ENCODE measurements at regions not wholly inside any gene's neighbourhood (a gene's known extent, or its start where the extent isn't known, plus 50 kb on each side); places are given as distances from the start of the nearest gene placed in this dataset.

DNA sequence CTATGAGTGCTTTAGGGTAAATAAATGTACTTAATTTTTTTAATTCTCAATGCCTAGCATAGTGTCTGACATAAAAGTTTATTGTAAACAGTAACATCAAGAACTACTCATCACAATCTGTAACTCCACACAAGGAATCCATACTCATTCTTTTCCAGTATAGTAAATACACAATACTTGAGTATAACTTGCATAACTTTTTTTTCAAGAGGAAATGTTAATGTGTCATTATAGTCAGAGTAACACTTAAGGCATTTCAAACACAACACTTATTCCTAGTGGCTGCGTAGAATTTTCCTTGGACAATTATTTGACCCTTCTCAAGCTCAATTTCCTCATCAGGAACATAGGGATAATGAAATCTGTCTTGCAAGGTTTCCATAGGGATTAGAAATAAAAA, 584.3 kb downstream of the CAAP1 start:
- Histone ChIP-seq H3K23ac (ENCODE audit: insufficient read length) (no peak overlapping the region), H3K9ac (replicated peaks in 1 of 4; ENCODE audit: extremely low read depth in 1 of 4, low read depth in 3 of 4, low read length in 3 of 4) (no peak overlapping the region), H4K91ac (replicated peaks; ENCODE audit: insufficient read length, low read length) (no peak overlapping the region), H2BK15ac (ENCODE audit: low read length) (no peak overlapping the region), H3K4ac (replicated peaks; ENCODE audit: insufficient read length, low read depth, low read length) (no peak overlapping the region), H4K5ac (ENCODE audit: insufficient read length, low read depth, low read length) (no peak overlapping the region), H2AFZ (ENCODE audit: low read length) (no peak overlapping the region), H4K20me1 (replicated peaks in 1 of 2; ENCODE audit: control insufficient read depth in 1 of 2, insufficient read depth in 2 of 2, low read length in 2 of 2) (no peaks in the 10 kb centered on the region), H3K79me1 (ENCODE audit: low read depth, low read length) (no peaks in the 10 kb centered on the region), H3K4me1 (replicated peaks in 1 of 4; ENCODE audit: control insufficient read depth in 3 of 4, insufficient read depth in 4 of 4, low read length in 3 of 4) (no peaks in the 10 kb centered on the region), H2AK5ac (ENCODE audit: low read depth, low read length) (no peak overlapping the region), H3K56ac (replicated peaks; ENCODE audit: insufficient read length, low read depth, low read length) (no peak overlapping the region), H3K36me3 (ENCODE audit: control insufficient read depth in 2 of 4, insufficient read depth in 4 of 4, low read length in 3 of 4) (no peaks in the 10 kb centered on the region), H2BK12ac (ENCODE audit: low read depth, low read length) (no peak overlapping the region), H4K8ac (ENCODE audit: extremely low read depth, insufficient read depth, low read length) (no peak overlapping the region), H3K23me2 (ENCODE audit: low read depth, low read length) (no peaks in the 10 kb centered on the region), H3K4me2 (ENCODE audit: insufficient read depth in 1 of 2, low read depth in 2 of 2, low read length in 2 of 2) (no peak overlapping the region), H2BK120ac (replicated peaks; ENCODE audit: low read depth, low read length) (no peak overlapping the region), H3K14ac (ENCODE audit: insufficient read length) (no peak overlapping the region), H2BK20ac (ENCODE audit: low read length) (no peak overlapping the region), H3K9me3 (ENCODE audit: insufficient read depth in 2 of 2, low read depth in 1 of 2, low read length in 1 of 2) (no peaks in the 10 kb centered on the region), H3K27me3 (replicated peaks in 1 of 4; ENCODE audit: control insufficient read depth in 3 of 4, extremely low read depth in 1 of 4, insufficient read depth in 3 of 4, low read length in 3 of 4) (no peaks in the 10 kb centered on the region), H3K27ac (ENCODE audit: low read depth, low read length) (no peak overlapping the region), H3K79me2 (ENCODE audit: control insufficient read depth in 1 of 2, insufficient read depth in 2 of 2, low read length in 2 of 2) (no peaks in the 10 kb centered on the region), H3K18ac (ENCODE audit: extremely low read depth, low read length) (no peak overlapping the region), H2BK5ac (ENCODE audit: low read depth, low read length) (no peak overlapping the region), H3K4me3 (ENCODE audit: extremely low read depth in 1 of 4, insufficient read depth in 2 of 4, low read depth in 3 of 4, low read length in 4 of 4) (no peak overlapping the region)
- CTCF ChIA-PET (ENCODE audit: partially characterized antibody): interaction anchor here (1.6 kb wide), 1 partner anchor 18 kb away, joined by 5 read pairs; no protein-coding TSS in a partner anchor
- no peak for FAIRE-seq
- TF ChIP-seq YY1 (IDR thresholded peaks at IDR 0.05; ENCODE audit: low read depth, low read length): no peak
- TF ChIP-seq, protein P1, sequence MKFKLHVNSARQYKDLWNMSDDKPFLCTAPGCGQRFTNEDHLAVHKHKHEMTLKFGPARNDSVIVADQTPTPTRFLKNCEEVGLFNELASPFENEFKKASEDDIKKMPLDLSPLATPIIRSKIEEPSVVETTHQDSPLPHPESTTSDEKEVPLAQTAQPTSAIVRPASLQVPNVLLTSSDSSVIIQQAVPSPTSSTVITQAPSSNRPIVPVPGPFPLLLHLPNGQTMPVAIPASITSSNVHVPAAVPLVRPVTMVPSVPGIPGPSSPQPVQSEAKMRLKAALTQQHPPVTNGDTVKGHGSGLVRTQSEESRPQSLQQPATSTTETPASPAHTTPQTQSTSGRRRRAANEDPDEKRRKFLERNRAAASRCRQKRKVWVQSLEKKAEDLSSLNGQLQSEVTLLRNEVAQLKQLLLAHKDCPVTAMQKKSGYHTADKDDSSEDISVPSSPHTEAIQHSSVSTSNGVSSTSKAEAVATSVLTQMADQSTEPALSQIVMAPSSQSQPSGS (IDR thresholded peaks at IDR 0.05; ENCODE audit: low read length): no peak
- no peak for TF ChIP-seq JUND (IDR thresholded peaks at IDR 0.05; ENCODE audit: low read length)
- TF ChIP-seq GABPA (IDR thresholded peaks at IDR 0.05; ENCODE audit: borderline replicate concordance, insufficient read depth, low read length): no peak
- no peak for TF ChIP-seq BACH1 (IDR thresholded peaks at IDR 0.05; ENCODE audit: low read length)
- TF ChIP-seq SIX5 (IDR thresholded peaks at IDR 0.05; ENCODE audit: low read depth, low read length): no peak
- TF ChIP-seq, protein P2, sequence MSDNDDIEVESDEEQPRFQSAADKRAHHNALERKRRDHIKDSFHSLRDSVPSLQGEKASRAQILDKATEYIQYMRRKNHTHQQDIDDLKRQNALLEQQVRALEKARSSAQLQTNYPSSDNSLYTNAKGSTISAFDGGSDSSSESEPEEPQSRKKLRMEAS (IDR thresholded peaks at IDR 0.05): no peak
- no peak for TF ChIP-seq SP2 (IDR thresholded peaks at IDR 0.05; ENCODE audit: low read length)
- no peak for TF ChIP-seq MAFK (IDR thresholded peaks at IDR 0.05; ENCODE audit: low read depth, low read length)
- TF ChIP-seq NANOG (IDR thresholded peaks at IDR 0.05; ENCODE audit: insufficient read depth, low read depth, low read length, poor library complexity, severe bottlenecking): no peak
- no peak for TF ChIP-seq RNF2 (IDR thresholded peaks at IDR 0.05; ENCODE audit: borderline replicate concordance, low read depth, low read length, missing control alignments, poor library complexity, severe bottlenecking)
- TF ChIP-seq KDM5A (IDR thresholded peaks at IDR 0.05; ENCODE audit: low read length): no peak
- DNase-seq (ENCODE audit: low read depth in 1 of 2, low spot score in 2 of 2): no peak
- POLR2A ChIA-PET (ENCODE audit: partially characterized antibody): no interaction called here
- WGBS, 2 experiments (ENCODE audit: extremely low coverage in 1 of 2, insufficient coverage in 1 of 2, insufficient read length in 1 of 2, insufficient replicate concordance in 2 of 2, low coverage in 1 of 2, low lambda C conversion rate in 2 of 2, missing lambda C conversion rate in 1 of 2): 100% methylated on average over 1 of the region's 1 CpG; no CpG with 5 or more reads in 1 of the 2 experiments
